H1 (cell line): ENCODE measurements at regions not wholly inside any gene's neighbourhood (a gene's known extent, or its start where the extent isn't known, plus 50 kb on each side); places are given as distances from the start of the nearest gene placed in this dataset.
"Not testable (repeated sequence)": the region's sequence is repeated elsewhere in the genome, so short reads cannot be mapped to it uniquely, and the experiment has no call there.

Experiments
- CTCF ChIA-PET: fragments of 300-600 bp; sonication (Branson Sonifier 250); formaldehyde crosslinking; loops from one replicate; lab custom pipeline; 2021; ENCODE audit not compliant: partially characterized antibody; lab: Charles Lee
- POLR2A ChIA-PET: fragments of 300-600 bp; sonication (Branson Sonifier 250); formaldehyde crosslinking; loops from one replicate; lab custom pipeline; 2021; ENCODE audit warnings: inconsistent platforms; ENCODE audit not compliant: partially characterized antibody; lab: Charles Lee
- DNase-seq, 2 experiments: peaks; one replicate each; pipeline versions ENCODE4 v3.0.0 to v3.0.0-alpha.2; 2010 to 2022; ENCODE audit warnings: low spot score in 2 of 2, low read depth in 1 of 2, mixed read lengths in 1 of 2
- FAIRE-seq: peaks from 2 replicates; lab custom pipeline; 2011; peaks lifted over from hg19 to GRCh38; lab: Jason Lieb, UNC
- H2AFZ ChIP-seq: 2 replicates; pipeline ENCODE4 v1.8.1; 2012; ENCODE audit warnings: low read length, inconsistent platforms
- H2AK5ac ChIP-seq: 2 replicates; pipeline ENCODE4 v1.6.1; 2013; ENCODE audit warnings: low read depth, low read length
- H2BK120ac ChIP-seq: replicated peaks from 2 replicates; pipeline ENCODE3; 2013; ENCODE audit warnings: low read depth, low read length, inconsistent platforms
- H2BK12ac ChIP-seq: 2 replicates; pipeline ENCODE4 v1.6.1; 2013; ENCODE audit warnings: low read depth, low read length
- H2BK15ac ChIP-seq: 2 replicates; pipeline ENCODE4 v1.6.1; 2013; ENCODE audit warnings: low read length
- H2BK20ac ChIP-seq: 2 replicates; pipeline ENCODE4 v1.6.1; 2013; ENCODE audit warnings: low read length
- H2BK5ac ChIP-seq: 2 replicates; pipeline ENCODE4 v1.6.1; 2013; ENCODE audit warnings: low read depth, low read length
- H3K14ac ChIP-seq: 2 replicates; pipeline ENCODE4 v1.6.1; 2013; ENCODE audit warnings: inconsistent platforms; ENCODE audit not compliant: insufficient read length
- H3K18ac ChIP-seq: 2 replicates; pipeline ENCODE4 v1.6.1; 2013; ENCODE audit warnings: low read length; ENCODE audit errors: extremely low read depth
- H3K23ac ChIP-seq: 2 replicates; pipeline ENCODE4 v1.6.1; 2013; ENCODE audit warnings: inconsistent platforms; ENCODE audit not compliant: insufficient read length
- H3K23me2 ChIP-seq: 2 replicates; pipeline ENCODE4 v1.6.1; 2013; ENCODE audit warnings: low read depth, low read length
- H3K27ac ChIP-seq: 2 replicates; pipeline ENCODE4 v1.6.1; 2011; ENCODE audit warnings: low read depth, low read length, inconsistent platforms
- H3K27me3 ChIP-seq, 4 experiments: replicated peaks in 1 of 4; 1 replicate in 1 of 4; 2 replicates in 3 of 4; pipeline versions ENCODE4 v1.6.1 to v1.8.1; 2011 to 2013; ENCODE audit warnings: low read length in 3 of 4, mild to moderate bottlenecking in 3 of 4, inconsistent platforms in 2 of 4, mixed read lengths in 2 of 4, moderate library complexity in 1 of 4; ENCODE audit not compliant: control insufficient read depth in 3 of 4, insufficient read depth in 3 of 4; ENCODE audit errors: extremely low read depth in 1 of 4
- H3K36me3 ChIP-seq, 4 experiments: 2 replicates each; pipeline versions ENCODE4 v1.6.1 to v1.8.1; 2011 to 2013; ENCODE audit warnings: mild to moderate bottlenecking in 4 of 4, low read length in 3 of 4, moderate library complexity in 2 of 4, control low read depth in 1 of 4, inconsistent platforms in 1 of 4; ENCODE audit not compliant: insufficient read depth in 4 of 4, control insufficient read depth in 2 of 4
- H3K4ac ChIP-seq: replicated peaks from 2 replicates; pipeline ENCODE3; 2013; ENCODE audit warnings: low read length, low read depth, mixed read lengths, inconsistent platforms; ENCODE audit not compliant: insufficient read length
- H3K4me1 ChIP-seq, 4 experiments: replicated peaks in 1 of 4; 1 replicate in 1 of 4; 2 replicates in 3 of 4; pipeline versions ENCODE4 v1.6.1 to v1.8.1; 2011 to 2013; ENCODE audit warnings: low read length in 3 of 4, inconsistent platforms in 2 of 4, mixed read lengths in 1 of 4; ENCODE audit not compliant: insufficient read depth in 4 of 4, control insufficient read depth in 3 of 4
- H3K4me2 ChIP-seq, 2 experiments: 2 replicates each; pipeline versions ENCODE4 v1.6.1 to v1.8.1; 2011 to 2013; ENCODE audit warnings: low read depth in 2 of 2, low read length in 2 of 2, control low read depth in 1 of 2, inconsistent platforms in 1 of 2, mild to moderate bottlenecking in 1 of 2; ENCODE audit not compliant: insufficient read depth in 1 of 2
- H3K4me3 ChIP-seq, 4 experiments: fragments of 200-600, 300-600 bp in 1 of 4; sonication (generic), shearing (Covaris generic), sonication (Bioruptor Twin) in 1 of 4; 2 replicates each; pipeline versions ENCODE4 v1.5.1 to v1.8.1; 2011 to 2016; ENCODE audit warnings: low read length in 4 of 4, low read depth in 3 of 4, control low read depth in 2 of 4, inconsistent platforms in 2 of 4, mild to moderate bottlenecking in 2 of 4, mixed read lengths in 1 of 4, moderate library complexity in 1 of 4; ENCODE audit not compliant: insufficient read depth in 2 of 4; ENCODE audit errors: extremely low read depth in 1 of 4
- H3K56ac ChIP-seq: replicated peaks from 2 replicates; pipeline ENCODE3; 2013; ENCODE audit warnings: low read depth, mild to moderate bottlenecking, mixed read lengths, low read length, inconsistent platforms; ENCODE audit not compliant: insufficient read length
- H3K79me1 ChIP-seq: 2 replicates; pipeline ENCODE4 v1.6.1; 2013; ENCODE audit warnings: low read depth, low read length, control low read depth
- H3K79me2 ChIP-seq, 2 experiments: 2 replicates each; pipeline versions ENCODE4 v1.6.1 to v1.8.1; 2012 to 2013; ENCODE audit warnings: low read length in 2 of 2, mild to moderate bottlenecking in 2 of 2, inconsistent platforms in 1 of 2; ENCODE audit not compliant: insufficient read depth in 2 of 2, control insufficient read depth in 1 of 2
- H3K9ac ChIP-seq, 4 experiments: replicated peaks in 1 of 4; 1 replicate in 1 of 4; 2 replicates in 3 of 4; pipeline versions ENCODE4 v1.6.1 to v1.8.1; 2011 to 2013; ENCODE audit warnings: low read depth in 3 of 4, low read length in 3 of 4, control low read depth in 2 of 4, mild to moderate bottlenecking in 2 of 4, moderate library complexity in 2 of 4, inconsistent platforms in 1 of 4; ENCODE audit errors: extremely low read depth in 1 of 4
- H3K9me3 ChIP-seq, 2 experiments: 2 replicates each; pipeline versions ENCODE4 v1.6.1 to v1.8.1; 2012 to 2013; ENCODE audit warnings: mild to moderate bottlenecking in 2 of 2, moderate library complexity in 2 of 2, control low read depth in 1 of 2, inconsistent platforms in 1 of 2, low read depth in 1 of 2, low read length in 1 of 2, mixed read lengths in 1 of 2; ENCODE audit not compliant: insufficient read depth in 2 of 2
- H4K20me1 ChIP-seq, 2 experiments: replicated peaks in 1 of 2; 2 replicates each; pipeline versions ENCODE3 to v1.8.1; 2011 to 2013; ENCODE audit warnings: inconsistent platforms in 2 of 2, low read length in 2 of 2, mild to moderate bottlenecking in 1 of 2; ENCODE audit not compliant: insufficient read depth in 2 of 2, control insufficient read depth in 1 of 2
- H4K5ac ChIP-seq: 2 replicates; pipeline ENCODE4 v1.6.1; 2013; ENCODE audit warnings: low read length, low read depth, mixed read lengths, inconsistent platforms; ENCODE audit not compliant: insufficient read length
- H4K8ac ChIP-seq: 2 replicates; pipeline ENCODE4 v1.8.0; 2013; ENCODE audit warnings: mild to moderate bottlenecking, moderate library complexity, low read length, inconsistent platforms; ENCODE audit not compliant: insufficient read depth; ENCODE audit errors: extremely low read depth
- H4K91ac ChIP-seq: replicated peaks from 2 replicates; pipeline ENCODE3; 2013; ENCODE audit warnings: low read length, mixed read lengths, inconsistent platforms; ENCODE audit not compliant: insufficient read length
- WGBS, 2 experiments: shearing (Covaris generic) in 1 of 2; methylation state at CpG; one replicate each; pipeline versions ENCODE4 v1.1.6 to v1.1.7; 2013 to 2015; ENCODE audit warnings: low lambda C conversion rate in 2 of 2, mixed read lengths in 2 of 2, inconsistent platforms in 1 of 2, low coverage in 1 of 2, missing lambda C conversion rate in 1 of 2; ENCODE audit not compliant: insufficient replicate concordance in 2 of 2, insufficient coverage in 1 of 2, insufficient read length in 1 of 2; ENCODE audit errors: extremely low coverage in 1 of 2, missing lambda C conversion rate in 1 of 2; 5-methylcytosine and 5-hydroxymethylcytosine counted together

DNA sequence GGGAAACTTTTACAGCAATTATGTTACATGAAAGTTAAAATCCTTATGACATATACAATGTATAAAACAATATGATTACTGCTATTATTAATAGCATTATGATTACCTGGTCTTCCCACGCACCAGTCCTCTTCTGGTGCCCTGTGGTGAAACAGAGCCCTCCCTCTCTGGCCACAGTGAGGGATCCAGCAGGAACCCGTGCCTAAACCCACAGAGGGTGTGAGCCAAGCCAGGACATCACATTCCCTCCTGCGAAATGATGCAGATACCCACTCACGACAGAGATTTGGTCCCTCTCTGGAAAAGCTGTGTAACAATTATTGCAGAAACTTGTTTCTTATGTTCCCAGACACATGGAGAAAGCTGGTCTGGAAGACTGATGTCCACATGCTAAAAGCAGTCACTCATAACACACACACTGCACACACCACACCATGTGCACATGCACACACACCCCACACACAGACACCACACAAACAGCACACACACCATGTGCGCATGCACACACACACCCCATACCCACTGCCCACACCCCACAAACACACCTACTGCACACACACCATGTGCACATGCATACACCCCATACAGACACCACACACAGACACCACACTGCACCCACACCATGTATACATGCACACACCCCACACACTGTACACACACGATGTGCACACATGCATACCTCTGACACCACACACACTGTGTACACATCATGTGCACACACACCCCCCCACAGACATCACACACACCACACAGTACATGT is 1462.2 kb downstream of the FOXD4L5 start:
- H3K4ac ChIP-seq, H4K8ac ChIP-seq, CTCF ChIA-PET, H2AFZ ChIP-seq, H3K4me1 ChIP-seq, DNase-seq, POLR2A ChIA-PET, H2AK5ac ChIP-seq, H3K4me3 ChIP-seq, H3K4me2 ChIP-seq, H3K36me3 ChIP-seq, H3K23ac ChIP-seq, H2BK12ac ChIP-seq, H4K5ac ChIP-seq, H3K18ac ChIP-seq, H2BK120ac ChIP-seq, H3K14ac ChIP-seq, H3K23me2 ChIP-seq, H2BK20ac ChIP-seq, H3K79me2 ChIP-seq, H3K56ac ChIP-seq, H3K79me1 ChIP-seq, H2BK5ac ChIP-seq, H3K27ac ChIP-seq, H4K20me1 ChIP-seq, H4K91ac ChIP-seq, FAIRE-seq: not testable (repeated sequence)
- Histone ChIP-seq H3K27me3 (peaks cover 3 to 17% (median 13%) of the 10 kb centered on the region in 4 experiments), H3K9me3 (peaks cover 19 to 34% of the 10 kb centered on the region in 2 experiments), H2BK15ac (0 out of 2 replicates have a peak overlapping the region, but pooled peaks have one; percentile 54), H3K9ac (peak overlapping the region in 1 of 4 experiments; percentile 4; a peak in 1 of 7 replicates)
- WGBS, 2 experiments, result 61% methylated on average over 6 of the region's 6 CpGs; no CpG with 5 or more reads in 1 of the 2 experiments

GRCh38 chr9:63821293-63821692 is 1463.7 kb downstream of the FOXD4L5 start:
- H3K4me2 ChIP-seq, H3K23ac ChIP-seq, H4K5ac ChIP-seq, POLR2A ChIA-PET, FAIRE-seq, H3K56ac ChIP-seq, H3K4me3 ChIP-seq, H4K8ac ChIP-seq, H3K4me1 ChIP-seq, H3K14ac ChIP-seq, H3K79me1 ChIP-seq, H2BK15ac ChIP-seq, H3K79me2 ChIP-seq, H2AK5ac ChIP-seq, H3K4ac ChIP-seq, CTCF ChIA-PET, H2BK12ac ChIP-seq, H3K36me3 ChIP-seq, H2BK20ac ChIP-seq, H4K91ac ChIP-seq, H3K27ac ChIP-seq, H4K20me1 ChIP-seq, DNase-seq, H3K18ac ChIP-seq, H2AFZ ChIP-seq, H3K9ac ChIP-seq, H2BK5ac ChIP-seq, H2BK120ac ChIP-seq: not testable (repeated sequence)
- peaks cover 19 to 49% of the 10 kb centered on the region in 2 experiments for H3K9me3 ChIP-seq
- WGBS, 2 experiments, result 64% methylated on average over 10 of the region's 10 CpGs; no CpG with 5 or more reads in 1 of the 2 experiments
- peaks cover 13% of the 10 kb centered on the region; the same call in 1 of the 2 replicates for H3K23me2 ChIP-seq
- H3K27me3 ChIP-seq, result peaks cover 8 to 26% (median 24%) of the 10 kb centered on the region in 4 experiments
